ENCODE measurements at regions not wholly inside any gene's neighbourhood (a gene's known extent, or its start where the extent isn't known, plus 50 kb on each side); places are given as distances from the start of the nearest gene placed in this dataset.

DNA sequence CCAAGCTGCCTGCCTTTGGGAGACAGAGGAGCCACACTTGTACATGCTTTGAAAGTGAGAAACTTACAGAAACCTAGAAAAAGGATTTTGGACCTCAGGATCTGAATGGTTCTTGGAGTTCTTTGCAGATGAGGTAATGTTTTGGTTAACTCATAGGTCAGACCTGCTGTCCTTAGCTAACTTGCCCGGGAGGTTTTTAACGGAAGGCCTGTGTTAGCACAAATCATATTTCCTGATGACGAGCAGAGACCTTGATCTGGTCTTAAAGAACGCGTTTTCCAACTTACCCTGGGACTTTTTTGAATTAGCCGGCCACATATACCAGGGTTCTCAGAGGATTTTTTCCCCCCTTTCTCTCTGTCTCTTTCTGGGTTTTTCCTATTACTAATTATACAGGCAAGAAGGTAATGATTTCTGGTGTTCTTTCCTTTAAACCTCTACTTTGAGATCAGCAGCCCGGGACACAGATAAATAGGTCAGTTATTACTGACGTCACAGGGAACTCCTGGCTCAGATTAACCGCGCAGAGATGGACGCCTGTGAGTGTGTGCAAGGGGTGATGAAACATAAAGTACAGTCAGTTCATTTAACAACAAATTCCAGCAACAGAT lies 101.7 kb upstream of the KLF6 start:
- peaks cover 6% of the 10 kb centered on the region for H3K4me1 ChIP-seq (ENCODE audit: control insufficient read depth, insufficient read depth, low read length)
- peak overlapping the region; percentile 73 for H3K27ac ChIP-seq (ENCODE audit: low read depth, low read length)
- H3K27me3 ChIP-seq (ENCODE audit: control insufficient read depth, insufficient read depth, low read length): no peaks in the 10 kb centered on the region
- peak in 1 of 6 donors; percentile 49 for DNase-seq (ENCODE audit: low read depth in 4 of 6, low spot score in 6 of 6)
- no peaks in the 10 kb centered on the region for H3K9me3 ChIP-seq (ENCODE audit: control insufficient read depth, insufficient read depth, low read length)
- H3K4me3 ChIP-seq (ENCODE audit: low read depth, low read length): no peak overlapping the region
- no peaks in the 10 kb centered on the region for H3K36me3 ChIP-seq (ENCODE audit: control insufficient read depth, insufficient read depth, low read length)
- 70% methylated on average over 5 of the region's 11 CpGs for WGBS (ENCODE audit: insufficient coverage)

DNA sequence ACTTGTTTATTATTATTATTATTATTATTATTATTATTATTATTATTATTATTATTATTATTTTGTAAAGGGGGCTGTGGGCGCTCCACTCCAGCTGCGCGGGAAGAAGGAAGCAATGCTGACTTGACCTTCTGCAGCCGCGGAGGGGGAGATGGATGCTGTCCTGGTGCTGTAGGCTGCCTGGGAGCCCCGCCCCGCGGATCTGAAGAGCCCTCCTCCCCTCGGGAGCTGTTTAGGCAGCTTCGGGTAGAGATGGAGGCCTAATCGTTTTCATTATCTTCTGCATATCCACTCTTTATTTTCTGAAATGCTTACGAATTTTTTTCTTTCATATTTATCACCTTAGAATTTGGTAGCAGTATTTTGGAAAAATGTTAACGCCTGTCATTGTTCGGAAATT lies 101.2 kb upstream of the KLF6 start:
- 35% methylated on average over 6 of the region's 14 CpGs for WGBS (ENCODE audit: insufficient coverage)
- H3K9me3 ChIP-seq (ENCODE audit: control insufficient read depth, insufficient read depth, low read length): no peaks in the 10 kb centered on the region
- peak overlapping the region; percentile 73 for H3K27ac ChIP-seq (ENCODE audit: low read depth, low read length)
- no peaks in the 10 kb centered on the region for H3K27me3 ChIP-seq (ENCODE audit: control insufficient read depth, insufficient read depth, low read length)
- peaks cover 6% of the 10 kb centered on the region for H3K4me1 ChIP-seq (ENCODE audit: control insufficient read depth, insufficient read depth, low read length)
- H3K4me3 ChIP-seq (ENCODE audit: low read depth, low read length): no peak overlapping the region
- no peaks in the 10 kb centered on the region for H3K36me3 ChIP-seq (ENCODE audit: control insufficient read depth, insufficient read depth, low read length)
- DNase-seq (ENCODE audit: low read depth in 4 of 6, low spot score in 6 of 6): peak in 2 of 6 donors; percentile 37 to 51

DNA sequence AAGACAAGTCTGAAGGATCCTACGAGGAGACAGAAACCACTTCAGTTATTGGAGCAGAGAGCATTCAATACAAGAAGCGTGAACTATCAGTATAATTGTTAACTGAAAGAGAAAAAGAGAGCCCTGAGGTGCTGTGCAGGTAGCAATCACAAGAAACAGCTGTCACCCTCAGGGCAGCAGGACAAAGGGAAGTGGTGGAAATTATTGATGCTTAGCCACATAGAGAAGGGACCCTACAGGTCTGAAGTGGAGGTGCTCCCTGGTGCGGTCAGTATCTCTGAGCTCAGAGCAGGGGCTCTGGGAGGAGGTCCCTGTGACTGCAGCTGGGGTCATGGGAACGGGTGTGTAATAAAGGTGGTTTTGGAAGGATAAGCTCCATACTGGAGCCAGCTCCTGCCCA lies 97.8 kb upstream of the KLF6 start:
- H3K36me3 ChIP-seq (ENCODE audit: control insufficient read depth, insufficient read depth, low read length): no peaks in the 10 kb centered on the region
- H3K4me1 ChIP-seq (ENCODE audit: control insufficient read depth, insufficient read depth, low read length): peaks cover 6% of the 10 kb centered on the region
- 94% methylated on average over 3 of the region's 4 CpGs for WGBS (ENCODE audit: insufficient coverage)
- no peak overlapping the region for H3K4me3 ChIP-seq (ENCODE audit: low read depth, low read length)
- no peak for DNase-seq (ENCODE audit: low read depth in 4 of 6, low spot score in 6 of 6)
- no peak overlapping the region for H3K27ac ChIP-seq (ENCODE audit: low read depth, low read length)
- H3K9me3 ChIP-seq (ENCODE audit: control insufficient read depth, insufficient read depth, low read length): no peaks in the 10 kb centered on the region
- H3K27me3 ChIP-seq (ENCODE audit: control insufficient read depth, insufficient read depth, low read length): no peaks in the 10 kb centered on the region

DNA sequence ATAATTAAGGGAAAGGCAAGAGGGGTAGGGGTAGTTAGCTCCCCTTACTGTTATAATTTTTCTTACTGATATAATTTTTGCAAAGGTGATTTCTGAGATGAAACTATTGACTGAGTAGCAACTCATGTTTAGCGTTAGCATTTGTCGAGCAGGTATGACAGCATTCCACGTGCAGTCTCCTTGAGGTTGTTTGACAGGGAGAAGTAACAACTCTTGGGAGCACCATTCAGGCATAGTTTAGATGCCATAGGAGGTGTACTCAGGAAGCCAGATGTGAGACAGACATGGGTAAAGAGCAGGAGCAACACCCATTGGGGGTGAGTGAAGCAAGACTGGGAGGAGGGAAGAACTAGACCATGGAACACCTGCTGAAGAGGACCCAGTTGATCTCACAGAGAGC lies 96.6 kb upstream of the KLF6 start:
- Histone ChIP-seq H3K36me3 (ENCODE audit: control insufficient read depth, insufficient read depth, low read length) (no peaks in the 10 kb centered on the region), H3K4me1 (ENCODE audit: control insufficient read depth, insufficient read depth, low read length) (peaks cover 6% of the 10 kb centered on the region), H3K9me3 (ENCODE audit: control insufficient read depth, insufficient read depth, low read length) (no peaks in the 10 kb centered on the region), H3K27ac (ENCODE audit: low read depth, low read length) (no peak overlapping the region), H3K27me3 (ENCODE audit: control insufficient read depth, insufficient read depth, low read length) (no peaks in the 10 kb centered on the region), H3K4me3 (ENCODE audit: low read depth, low read length) (no peak overlapping the region)
- no peak for DNase-seq (ENCODE audit: low read depth in 4 of 6, low spot score in 6 of 6)
- 95% methylated on average over 3 of the region's 3 CpGs for WGBS (ENCODE audit: insufficient coverage)

DNA sequence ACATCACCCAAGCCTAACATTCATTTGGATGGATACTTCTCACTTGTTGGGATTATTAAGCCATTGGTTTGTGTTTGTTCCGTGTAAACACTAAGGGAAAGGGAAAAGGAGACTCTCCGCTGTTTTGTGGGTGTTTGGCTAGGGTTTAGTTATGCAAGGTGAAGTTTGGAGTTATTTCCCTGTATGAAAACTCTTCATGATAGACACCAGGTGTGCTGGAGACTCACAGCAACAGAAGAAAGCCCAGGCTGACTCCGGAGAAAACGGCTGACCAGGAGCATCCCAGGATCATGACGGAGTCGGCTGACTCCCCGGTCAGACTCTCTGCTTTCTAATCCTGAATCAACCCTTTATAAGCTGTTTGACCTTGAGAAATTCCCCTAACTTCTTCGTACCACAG lies 94.1 kb upstream of the KLF6 start:
- Histone ChIP-seq H3K4me1 (ENCODE audit: control insufficient read depth, insufficient read depth, low read length) (no peaks in the 10 kb centered on the region), H3K27me3 (ENCODE audit: control insufficient read depth, insufficient read depth, low read length) (no peaks in the 10 kb centered on the region), H3K4me3 (ENCODE audit: low read depth, low read length) (no peak overlapping the region), H3K27ac (ENCODE audit: low read depth, low read length) (no peak overlapping the region), H3K36me3 (ENCODE audit: control insufficient read depth, insufficient read depth, low read length) (no peaks in the 10 kb centered on the region), H3K9me3 (ENCODE audit: control insufficient read depth, insufficient read depth, low read length) (no peaks in the 10 kb centered on the region)
- WGBS (ENCODE audit: insufficient coverage): 77% methylated on average over 5 of the region's 8 CpGs
- DNase-seq (ENCODE audit: low read depth in 4 of 6, low spot score in 6 of 6): no peak

DNA sequence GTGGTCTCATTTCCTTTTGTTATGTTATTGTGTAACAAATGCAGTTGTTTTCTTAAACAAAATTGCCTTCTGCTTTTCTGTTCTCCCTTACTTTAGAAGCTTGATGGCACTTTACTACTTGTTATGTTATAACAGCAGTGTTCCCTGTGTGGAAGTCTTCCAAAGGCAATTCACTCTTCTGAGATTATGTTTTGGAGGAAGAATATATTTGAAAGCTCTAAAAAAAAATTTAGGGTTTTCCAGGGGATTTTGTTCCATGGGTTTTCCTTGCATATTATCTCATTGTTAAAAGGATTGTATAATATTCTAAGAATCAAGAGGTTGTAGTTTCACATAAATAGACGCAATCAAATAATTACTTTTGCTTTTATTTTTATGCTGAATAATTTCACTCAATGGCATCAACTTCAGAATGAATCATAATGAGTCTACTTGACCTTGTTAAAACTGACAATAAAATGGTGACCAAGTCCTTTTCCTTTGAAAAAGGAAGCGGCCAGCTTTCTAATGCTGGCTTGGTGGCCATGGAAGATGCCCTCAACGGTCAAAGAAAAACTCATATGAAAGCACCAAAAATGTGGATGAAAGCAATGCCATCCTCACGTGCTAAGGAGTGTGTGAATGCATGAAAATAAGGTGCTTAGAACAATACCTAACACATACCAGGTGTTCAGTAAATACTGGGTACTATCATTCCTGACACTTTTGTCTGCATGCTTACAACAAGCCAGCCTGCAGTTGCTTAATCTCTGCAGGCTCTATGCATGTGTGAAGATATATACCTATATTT lies 92.4 kb upstream of the KLF6 start:
- no peak overlapping the region for H3K4me3 ChIP-seq (ENCODE audit: low read depth, low read length)
- H3K9me3 ChIP-seq (ENCODE audit: control insufficient read depth, insufficient read depth, low read length): no peaks in the 10 kb centered on the region
- H3K27me3 ChIP-seq (ENCODE audit: control insufficient read depth, insufficient read depth, low read length): no peaks in the 10 kb centered on the region
- 100% methylated on average over 1 of the region's 4 CpGs for WGBS (ENCODE audit: insufficient coverage)
- DNase-seq (ENCODE audit: low read depth in 4 of 6, low spot score in 6 of 6): peak in 1 of 6 donors; percentile 51
- peaks cover 6% of the 10 kb centered on the region for H3K4me1 ChIP-seq (ENCODE audit: control insufficient read depth, insufficient read depth, low read length)
- H3K36me3 ChIP-seq (ENCODE audit: control insufficient read depth, insufficient read depth, low read length): no peaks in the 10 kb centered on the region
- no peak overlapping the region for H3K27ac ChIP-seq (ENCODE audit: low read depth, low read length)

DNA sequence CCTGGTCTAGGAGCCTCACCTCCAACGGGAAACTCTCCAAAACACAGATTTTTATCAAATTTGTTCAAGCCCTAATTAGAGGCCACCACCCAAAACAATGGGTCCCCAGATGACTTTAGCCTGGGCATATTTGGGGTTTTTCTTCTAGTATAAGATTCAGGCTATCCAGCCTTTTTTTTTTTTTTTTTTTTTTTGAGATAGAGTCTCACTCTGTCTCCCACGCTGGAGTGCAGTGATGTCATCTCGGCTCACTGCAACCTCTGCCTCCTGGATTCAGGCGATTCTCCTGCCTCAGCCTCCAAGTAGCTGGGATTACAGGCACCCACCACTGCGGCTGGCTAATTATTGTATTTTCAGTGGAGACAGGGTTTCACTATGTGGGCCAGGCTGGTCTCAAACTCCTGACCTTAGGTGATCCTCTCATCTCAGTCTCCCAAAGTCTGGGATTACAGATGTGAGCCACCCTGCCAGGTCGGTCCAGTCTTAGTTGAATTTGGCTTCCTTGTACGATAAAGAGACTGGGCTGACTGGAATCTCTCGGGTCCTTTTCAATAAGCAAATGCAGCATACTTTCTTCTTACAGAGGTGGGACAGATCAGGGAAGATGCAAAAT lies 91.4 kb upstream of the KLF6 start:
- no peaks in the 10 kb centered on the region for H3K36me3 ChIP-seq (ENCODE audit: control insufficient read depth, insufficient read depth, low read length)
- H3K4me3 ChIP-seq (ENCODE audit: low read depth, low read length): no peak overlapping the region
- H3K9me3 ChIP-seq (ENCODE audit: control insufficient read depth, insufficient read depth, low read length): no peaks in the 10 kb centered on the region
- no peak overlapping the region for H3K27ac ChIP-seq (ENCODE audit: low read depth, low read length)
- WGBS (ENCODE audit: insufficient coverage): 98% methylated on average over 4 of the region's 8 CpGs
- DNase-seq (ENCODE audit: low read depth in 4 of 6, low spot score in 6 of 6): no peak
- peaks cover 7% of the 10 kb centered on the region for H3K4me1 ChIP-seq (ENCODE audit: control insufficient read depth, insufficient read depth, low read length)
- H3K27me3 ChIP-seq (ENCODE audit: control insufficient read depth, insufficient read depth, low read length): no peaks in the 10 kb centered on the region

DNA sequence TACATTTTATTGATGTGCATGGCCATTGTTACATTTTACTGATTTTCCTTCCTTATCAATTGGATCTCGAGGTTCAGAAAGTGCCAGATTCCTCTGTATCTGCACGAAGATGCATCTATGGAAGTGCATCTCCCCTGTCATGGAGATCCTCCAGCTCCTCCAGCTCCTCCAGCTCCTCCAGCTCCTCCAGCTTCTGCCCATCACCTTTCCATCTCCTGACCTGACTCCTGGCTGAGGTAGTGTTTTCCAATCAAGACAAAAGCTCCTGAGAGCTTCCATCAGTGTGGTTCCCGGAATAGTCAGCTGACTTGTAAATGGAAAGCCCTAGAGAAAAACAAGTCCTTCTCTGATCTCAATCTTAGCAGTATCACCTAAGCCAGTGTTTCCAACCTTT lies 90.8 kb upstream of the KLF6 start:
- 94% methylated on average over 3 of the region's 3 CpGs for WGBS (ENCODE audit: insufficient coverage)

DNA sequence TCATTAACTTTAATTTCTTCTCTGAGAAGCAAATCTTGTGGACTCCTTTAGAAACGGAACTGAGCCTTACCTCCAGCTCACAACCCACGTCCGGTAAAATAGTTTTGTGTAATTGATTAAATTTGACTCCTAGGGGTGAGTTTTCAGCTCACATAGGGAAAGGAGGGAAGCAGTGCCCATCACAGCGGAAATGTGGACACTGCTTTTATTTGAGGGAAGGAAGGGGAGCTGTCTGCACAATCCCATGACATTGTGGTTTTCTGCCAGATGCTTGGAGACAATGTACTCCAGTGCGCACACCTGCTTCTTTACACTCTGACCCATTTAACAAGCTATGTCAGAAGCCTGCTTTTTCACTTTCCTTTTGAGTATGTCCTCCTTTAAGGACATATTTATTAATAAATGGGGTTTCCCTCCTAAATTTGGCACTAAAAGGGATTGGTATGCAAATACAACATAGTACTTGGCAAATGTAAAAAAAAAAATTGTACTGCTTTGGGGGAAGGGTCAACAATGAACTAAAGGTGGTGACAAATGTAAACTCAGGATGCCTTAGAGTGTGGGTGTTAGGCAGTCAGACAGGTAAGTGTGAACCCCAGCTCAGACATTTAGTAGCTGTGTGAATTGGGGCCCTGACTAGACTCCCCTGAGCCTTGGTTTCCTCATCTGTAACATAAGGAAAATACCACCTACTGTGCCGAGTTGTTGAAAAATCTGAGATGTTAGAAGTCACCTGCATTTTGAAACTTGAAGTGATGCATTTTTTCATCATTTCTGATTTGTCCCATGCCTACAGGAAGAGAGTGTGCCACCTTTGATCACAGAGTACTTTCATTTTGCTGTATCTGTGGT lies 90.2 kb upstream of the KLF6 start:
- H3K9me3 ChIP-seq (ENCODE audit: control insufficient read depth, insufficient read depth, low read length): no peaks in the 10 kb centered on the region
- H3K4me1 ChIP-seq (ENCODE audit: control insufficient read depth, insufficient read depth, low read length): peaks cover 7% of the 10 kb centered on the region
- no peak for DNase-seq (ENCODE audit: low read depth in 4 of 6, low spot score in 6 of 6)
- H3K27me3 ChIP-seq (ENCODE audit: control insufficient read depth, insufficient read depth, low read length): no peaks in the 10 kb centered on the region
- H3K4me3 ChIP-seq (ENCODE audit: low read depth, low read length): no peak overlapping the region
- WGBS (ENCODE audit: insufficient coverage): 75% methylated on average over 2 of the region's 6 CpGs
- H3K27ac ChIP-seq (ENCODE audit: low read depth, low read length): no peak overlapping the region
- no peaks in the 10 kb centered on the region for H3K36me3 ChIP-seq (ENCODE audit: control insufficient read depth, insufficient read depth, low read length)

More for the DNA sequence above, 90.8 kb upstream of the KLF6 start:
- no peaks in the 10 kb centered on the region for H3K9me3 ChIP-seq (ENCODE audit: control insufficient read depth, insufficient read depth, low read length)
- peaks cover 7% of the 10 kb centered on the region for H3K4me1 ChIP-seq (ENCODE audit: control insufficient read depth, insufficient read depth, low read length)
- no peak for DNase-seq (ENCODE audit: low read depth in 4 of 6, low spot score in 6 of 6)
- H3K27ac ChIP-seq (ENCODE audit: low read depth, low read length): no peak overlapping the region
- H3K27me3 ChIP-seq (ENCODE audit: control insufficient read depth, insufficient read depth, low read length): no peaks in the 10 kb centered on the region
- H3K36me3 ChIP-seq (ENCODE audit: control insufficient read depth, insufficient read depth, low read length): no peaks in the 10 kb centered on the region
- H3K4me3 ChIP-seq (ENCODE audit: low read depth, low read length): no peak overlapping the region
